HEK293T (cell line): ENCODE measurements at regions not wholly inside any gene's neighbourhood (a gene's known extent, or its start where the extent isn't known, plus 50 kb on each side); places are given as distances from the start of the nearest gene placed in this dataset.

Experiments used
- ARNT ChIP-seq: fragments of 450-650 bp; IDR thresholded peaks from 2 replicates; pipeline ENCODE4 v1.6.1; 2017; ENCODE audit warnings: mild to moderate bottlenecking
- BHLHE40 ChIP-seq: fragments of 450-650 bp; IDR thresholded peaks from 2 replicates; pipeline ENCODE4 v1.6.1; 2016; ENCODE audit warnings: mild to moderate bottlenecking, moderate library complexity, borderline replicate concordance
- ELF4 ChIP-seq: fragments of 450-650 bp; IDR thresholded peaks from 2 replicates; pipeline ENCODE4 v1.6.1; 2017; ENCODE audit warnings: antibody characterized with exemption
- FOXA1 ChIP-seq: fragments of 450-650 bp; IDR thresholded peaks from 2 replicates; pipeline ENCODE4 v1.6.1; 2016; ENCODE audit warnings: mild to moderate bottlenecking
- FOXK2 ChIP-seq: fragments of 450-650 bp; IDR thresholded peaks from 2 replicates; pipeline ENCODE4 v1.6.1; 2016; ENCODE audit warnings: mild to moderate bottlenecking
- HDGF ChIP-seq: fragments of 450-650 bp; IDR thresholded peaks from 2 replicates; pipeline ENCODE4 v1.6.1; 2017; ENCODE audit warnings: antibody characterized with exemption, borderline replicate concordance
- L3MBTL2 ChIP-seq: fragments of 450-650 bp; conservative IDR thresholded peaks from 2 replicates; pipeline ENCODE4 v1.6.1; 2016; ENCODE audit warnings: mild to moderate bottlenecking
- LEF1 ChIP-seq: fragments of 450-650 bp; IDR thresholded peaks from 2 replicates; pipeline ENCODE4 v1.6.1; 2017; ENCODE audit warnings: mild to moderate bottlenecking, borderline replicate concordance
- NFRKB ChIP-seq: fragments of 450-650 bp; IDR thresholded peaks from 2 replicates; pipeline ENCODE4 v1.6.1; 2016; ENCODE audit warnings: mild to moderate bottlenecking, moderate library complexity
- SP1 ChIP-seq: fragments of 450-650 bp; IDR thresholded peaks from 2 replicates; pipeline ENCODE4 v1.6.1; 2017
- TARDBP ChIP-seq: fragments of 450-650 bp; IDR thresholded peaks from 2 replicates; pipeline ENCODE4 v1.6.1; 2016

- no peak for TF ChIP-seq L3MBTL2
- no peak for TF ChIP-seq HDGF
- TF ChIP-seq NFRKB = no peak
- TF ChIP-seq ELF4 = no peak
- TF ChIP-seq ARNT = no peak
- no peak for TF ChIP-seq SP1
- TF ChIP-seq TARDBP = no peak
- no peak for TF ChIP-seq BHLHE40
- TF ChIP-seq FOXK2 = no peak
- TF ChIP-seq LEF1 = no peak
- no peak for TF ChIP-seq FOXA1
These were observed 127.2 kb upstream of the MARCHF11 start for GRCh38 chr5:16306812-16307211.
